Midbrain (tissue), 1 donor: ENCODE measurements at regions not wholly inside any gene's neighbourhood (a gene's known extent, or its start where the extent isn't known, plus 50 kb on each side); places are given as distances from the start of the nearest gene placed in this dataset.

Experiments used
- DNase-seq: peaks from one replicate; lab custom pipeline; 2025; lab: John Stamatoyannopoulos, UW

GRCh38 chr10:4482659-4483058 lies 343.3 kb upstream of the AKR1E2 start:
- DNase-seq, result no peak

GRCh38 chr10:4481192-4481591 lies 344.8 kb upstream of the AKR1E2 start:
- DNase-seq, result no peak

GRCh38 chr10:4479342-4479741 lies 346.7 kb upstream of the AKR1E2 start:
- no peak for DNase-seq

GRCh38 chr10:4477664-4478063 lies 348.3 kb upstream of the AKR1E2 start:
- no peak for DNase-seq

GRCh38 chr10:4475827-4476490 lies 350.0 kb upstream of the AKR1E2 start:
- no peak for DNase-seq

GRCh38 chr10:4474829-4475228 lies 351.2 kb upstream of the AKR1E2 start:
- no peak for DNase-seq

GRCh38 chr10:4473977-4474376 lies 352.0 kb upstream of the AKR1E2 start:
- DNase-seq, result no peak

GRCh38 chr10:4472190-4472904 lies 353.7 kb upstream of the AKR1E2 start:
- DNase-seq, result no peak

GRCh38 chr10:4470231-4470835 lies 355.7 kb upstream of the AKR1E2 start:
- no peak for DNase-seq

GRCh38 chr10:4467481-4467880 lies 358.5 kb upstream of the AKR1E2 start:
- DNase-seq, result no peak

- no peak for DNase-seq
These were observed 365.7 kb upstream of the AKR1E2 start for GRCh38 chr10:4460267-4460666.

- DNase-seq, result no peak
These were observed 366.5 kb upstream of the AKR1E2 start for GRCh38 chr10:4459531-4459930.

- DNase-seq, result no peak
These were observed 368.4 kb upstream of the AKR1E2 start for GRCh38 chr10:4457597-4457996.

GRCh38 chr10:4456776-4457175 lies 369.2 kb upstream of the AKR1E2 start:
- DNase-seq, result no peak

GRCh38 chr10:4456279-4456678 lies 369.7 kb upstream of the AKR1E2 start:
- DNase-seq, result no peak

- no peak for DNase-seq
These were observed 372.1 kb upstream of the AKR1E2 start for GRCh38 chr10:4453950-4454349.

- no peak for DNase-seq
These were observed 372.7 kb upstream of the AKR1E2 start for GRCh38 chr10:4453276-4453675.

- DNase-seq, result no peak
These were observed 374.8 kb upstream of the AKR1E2 start for GRCh38 chr10:4450981-4451908.

GRCh38 chr10:4450169-4450568 lies 375.8 kb upstream of the AKR1E2 start:
- DNase-seq, result no peak

GRCh38 chr10:4448030-4448429 lies 378.0 kb upstream of the AKR1E2 start:
- DNase-seq, result no peak

GRCh38 chr10:4443419-4443818 lies 382.6 kb upstream of the AKR1E2 start:
- DNase-seq, result no peak

GRCh38 chr10:4442296-4442695 lies 383.7 kb upstream of the AKR1E2 start:
- DNase-seq, result no peak
